Ramos (cell line): ENCODE measurements at regions not wholly inside any gene's neighbourhood (a gene's known extent, or its start where the extent isn't known, plus 50 kb on each side); places are given as distances from the start of the nearest gene placed in this dataset.
"Not testable (repeated sequence)": the region's sequence is repeated elsewhere in the genome, so short reads cannot be mapped to it uniquely, and the experiment has no call there.

Experiments
- in situ Hi-C: fragments of 300-500 bp; cut with MboI; formaldehyde crosslinking; loops from one replicate; pipeline ENCODE4 v1.14.3; 2022; ENCODE audit warnings: low sequenced_read_pairs; ENCODE audit not compliant: unreplicated experiment

- in situ Hi-C loops, result not testable (repeated sequence)
Measured at GRCh38 chr6:26795474-26796307, 136.1 kb upstream of the ZNF322 start.

- in situ Hi-C loops, result not testable (repeated sequence)
Measured at GRCh38 chr6:26799903-26800633, 140.5 kb upstream of the ZNF322 start.

- in situ Hi-C loops, result not testable (repeated sequence)
Measured at GRCh38 chr6:26803762-26804161, 144.2 kb upstream of the ZNF322 start.

GRCh38 chr6:26811486-26812116 is 152.1 kb upstream of the ZNF322 start:
- in situ Hi-C loops, result not testable (repeated sequence)

DNA sequence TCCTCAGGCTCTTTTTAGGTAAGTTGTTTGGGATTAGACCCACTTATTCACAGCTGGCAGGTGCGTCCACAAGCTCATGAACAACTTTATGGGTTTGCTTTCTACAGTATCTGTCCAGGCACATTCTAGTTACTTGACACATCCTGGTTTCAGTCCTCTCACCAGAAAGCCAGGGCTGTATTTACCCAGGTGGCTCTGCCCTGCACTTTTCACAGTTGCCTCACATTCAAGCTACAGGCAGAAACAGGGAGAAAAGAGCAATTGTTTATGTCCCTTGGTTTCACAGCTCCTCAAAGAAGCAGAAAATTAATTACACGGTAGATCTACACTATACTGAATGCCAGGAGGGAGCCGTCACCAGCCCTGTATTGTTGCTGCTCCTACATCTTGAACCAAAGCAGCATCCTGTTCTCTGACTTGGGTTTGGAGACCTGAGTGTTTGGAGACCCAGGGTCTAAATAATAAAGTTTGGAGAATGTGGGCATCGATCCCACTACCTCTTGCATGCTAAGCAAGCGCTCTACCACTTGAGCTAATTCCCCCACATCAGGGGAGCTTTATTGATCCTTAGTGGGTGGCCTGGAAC is 159.2 kb upstream of the ZNF322 start:
- in situ Hi-C loops, result not testable (repeated sequence)

GRCh38 chr6:26827965-26828364 is 168.4 kb upstream of the ZNF322 start:
- in situ Hi-C loops, result not testable (repeated sequence)

DNA sequence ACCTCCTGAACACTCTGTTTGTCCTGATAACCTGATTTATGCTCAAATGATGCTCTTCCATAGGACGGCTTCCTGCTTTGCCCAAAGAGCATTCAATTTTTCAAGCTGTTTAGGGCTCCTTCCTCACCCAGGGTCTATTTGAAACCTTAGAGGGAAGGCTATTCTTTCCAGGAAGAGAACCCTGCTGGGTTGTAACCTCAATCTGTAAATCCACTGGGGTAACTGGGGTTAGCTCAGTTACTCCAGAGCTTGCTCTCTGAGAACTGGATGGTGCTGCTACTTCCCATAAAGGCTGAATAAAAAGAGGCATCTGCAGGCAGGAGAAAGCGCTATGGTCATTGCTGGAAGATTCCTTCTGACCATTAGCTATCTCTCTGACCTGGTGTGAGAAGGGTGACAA is 169.9 kb upstream of the ZNF322 start:
- in situ Hi-C loops, result not testable (repeated sequence)

GRCh38 chr6:26830992-26831391 is 171.4 kb upstream of the ZNF322 start:
- in situ Hi-C loops, result not testable (repeated sequence)

DNA sequence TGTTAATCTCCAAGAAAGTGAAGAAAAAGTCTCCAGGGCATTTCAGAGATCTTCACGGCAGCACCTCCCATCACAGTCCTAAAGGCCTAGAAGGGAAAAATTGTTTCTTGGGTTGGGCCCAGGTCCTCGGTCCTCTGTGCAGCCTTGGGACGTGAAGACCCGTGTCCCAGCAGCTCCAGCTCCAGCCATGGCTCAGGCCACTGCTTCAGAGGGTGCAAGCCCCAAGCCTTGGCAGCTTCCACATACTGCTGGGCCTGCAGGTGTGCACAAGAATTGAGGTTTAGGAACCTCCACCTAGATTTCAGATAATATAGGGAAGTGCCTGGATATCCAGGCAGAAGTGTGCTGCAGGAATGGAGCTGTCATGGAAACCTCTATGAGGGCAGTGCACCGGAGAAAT is 176.2 kb upstream of the ZNF322 start:
- in situ Hi-C loops, result not testable (repeated sequence)

- in situ Hi-C loops, result not testable (repeated sequence)
Measured at GRCh38 chr6:26836657-26837056, 177.1 kb upstream of the ZNF322 start.

GRCh38 chr6:26844823-26845222 is 185.3 kb upstream of the ZNF322 start:
- in situ Hi-C loops, result not testable (repeated sequence)

DNA sequence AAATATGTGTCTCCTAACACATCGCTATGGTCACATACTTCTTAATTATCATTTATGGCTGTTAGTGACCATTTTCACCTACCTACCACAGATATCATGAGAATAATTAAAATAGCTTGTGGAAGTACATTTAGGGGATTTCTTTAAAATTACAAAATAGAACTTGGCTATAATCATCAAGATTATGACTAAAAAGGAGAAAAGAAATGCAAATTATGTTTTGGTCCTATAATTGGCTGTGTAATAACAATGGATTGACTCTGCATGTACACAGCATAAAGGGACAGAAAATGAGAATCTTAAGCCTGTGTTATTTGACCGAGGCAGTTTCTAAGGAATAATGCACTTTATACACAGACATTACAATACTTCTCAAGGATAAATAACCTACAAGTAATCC is 197.7 kb upstream of the ZNF322 start:
- in situ Hi-C loops, result not testable (repeated sequence)

GRCh38 chr6:26859067-26859770 is 199.7 kb upstream of the ZNF322 start:
- in situ Hi-C loops, result not testable (repeated sequence)

- in situ Hi-C loops, result not testable (repeated sequence)
Measured at GRCh38 chr6:26859771-26860163, 200.2 kb upstream of the ZNF322 start.

- in situ Hi-C loops, result not testable (repeated sequence)
Measured at GRCh38 chr6:26861913-26862312, 202.4 kb upstream of the ZNF322 start.

DNA sequence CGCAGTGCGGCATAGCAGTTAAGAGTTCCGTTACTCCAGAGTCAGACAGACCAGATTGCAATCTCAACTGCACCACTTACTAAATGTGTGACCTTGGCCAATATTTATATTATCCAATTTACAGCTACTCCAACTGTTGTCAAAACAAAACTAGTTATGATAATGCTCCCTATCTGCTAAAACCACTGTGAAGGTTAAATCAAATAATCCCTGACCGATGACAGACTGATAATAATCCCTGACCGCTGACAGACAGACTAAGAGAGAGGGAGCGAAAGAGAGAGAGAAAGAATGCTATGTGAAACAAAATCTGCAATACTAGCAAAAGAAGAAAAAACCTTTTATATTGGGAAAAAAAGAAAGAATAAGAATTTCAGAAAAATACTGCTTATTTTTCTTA is 204.1 kb upstream of the ZNF322 start:
- in situ Hi-C loops, result not testable (repeated sequence)

- in situ Hi-C loops, result not testable (repeated sequence)
Measured at GRCh38 chr6:26898785-26899184, 239.2 kb upstream of the ZNF322 start.

DNA sequence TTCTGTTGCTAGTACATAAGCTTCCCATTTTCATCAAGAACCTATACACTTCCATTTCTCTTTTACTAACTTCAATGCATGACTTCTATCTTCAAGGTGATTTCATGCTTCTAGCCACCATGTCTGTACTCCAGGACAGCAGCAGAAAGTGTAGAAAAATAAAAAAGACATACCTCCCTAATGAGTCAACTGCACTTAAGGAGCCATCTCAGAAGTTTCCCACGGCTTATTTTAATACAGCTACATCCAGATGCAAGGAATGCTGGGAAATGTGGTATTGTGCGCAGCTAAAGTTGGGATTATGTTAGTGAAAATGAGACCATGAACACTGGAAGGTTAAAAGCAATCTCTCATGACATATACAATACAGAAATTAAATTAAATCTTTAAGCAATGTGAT is 264.7 kb upstream of the ZNF322 start:
- in situ Hi-C loops, result not testable (repeated sequence)

GRCh38 chr6:26928190-26928589 is 268.6 kb upstream of the ZNF322 start:
- in situ Hi-C loops, result not testable (repeated sequence)

- in situ Hi-C loops, result not testable (repeated sequence)
Measured at GRCh38 chr6:26937258-26937657, 277.7 kb upstream of the ZNF322 start.
